ENCODE measurements at regions not wholly inside any gene's neighbourhood (a gene's known extent, or its start where the extent isn't known, plus 50 kb on each side); places are given as distances from the start of the nearest gene placed in this dataset.

- DNase-seq (ENCODE audit: low spot score) = no peak
Measured at GRCh38 chr14:61226015-61226654, 55.0 kb downstream of the TMEM30B start.

- no peak for DNase-seq (ENCODE audit: low spot score)
Measured at GRCh38 chr14:61225344-61225743, 55.8 kb downstream of the TMEM30B start.

- DNase-seq (ENCODE audit: low spot score) = no peak
Measured at GRCh38 chr14:61223552-61223951, 57.6 kb downstream of the TMEM30B start.

GRCh38 chr14:61222388-61222787 lies 58.8 kb downstream of the TMEM30B start:
- DNase-seq (ENCODE audit: low spot score) = no peak

GRCh38 chr14:61221906-61222305 lies 59.2 kb downstream of the TMEM30B start:
- no peak for DNase-seq (ENCODE audit: low spot score)

DNA sequence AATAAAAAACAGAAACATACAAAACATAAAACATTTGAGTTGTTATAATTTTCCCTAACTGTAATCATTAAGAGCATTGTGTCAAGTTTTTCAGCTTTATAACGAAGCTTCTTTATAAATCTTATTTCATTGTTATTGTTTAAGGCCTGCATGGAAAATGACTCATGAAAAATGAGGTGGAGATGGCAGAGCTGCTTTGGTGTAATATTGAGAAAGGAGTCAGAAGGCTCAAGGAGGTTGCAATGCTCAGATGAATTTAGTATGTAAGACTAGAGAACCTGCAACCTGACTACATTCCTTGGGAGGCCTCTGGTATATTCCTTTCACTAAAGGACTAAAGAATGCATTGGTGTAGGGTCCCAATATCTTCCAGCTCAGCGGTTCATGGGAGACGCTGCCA lies 61.5 kb downstream of the TMEM30B start:
- DNase-seq (ENCODE audit: low spot score) = no peak

DNA sequence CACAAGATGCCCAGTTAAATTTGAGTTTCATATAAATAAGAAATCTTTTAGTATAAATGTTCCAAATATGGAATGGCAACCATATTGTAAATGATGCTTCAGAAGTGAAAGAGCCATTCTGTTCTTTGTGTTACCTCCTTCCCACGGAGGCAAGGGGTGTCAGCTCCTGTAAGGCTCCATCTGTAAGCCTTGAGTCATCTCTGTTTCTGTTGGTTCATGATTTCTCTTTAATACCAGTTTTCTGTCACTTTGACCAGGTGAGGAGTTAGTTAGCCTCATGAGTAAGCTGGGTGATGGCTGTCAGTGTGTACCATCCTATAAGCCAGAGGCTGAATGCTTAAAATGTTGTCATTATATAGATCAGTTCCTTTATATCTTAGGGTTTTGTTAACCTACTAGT lies 61.9 kb downstream of the TMEM30B start:
- DNase-seq (ENCODE audit: low spot score) = no peak

GRCh38 chr14:61218767-61219166 lies 62.4 kb downstream of the TMEM30B start:
- no peak for DNase-seq (ENCODE audit: low spot score)

GRCh38 chr14:61218157-61218556 lies 63.0 kb downstream of the TMEM30B start:
- no peak for DNase-seq (ENCODE audit: low spot score)

GRCh38 chr14:61217516-61217915 lies 63.6 kb downstream of the TMEM30B start:
- DNase-seq (ENCODE audit: low spot score) = no peak

DNA sequence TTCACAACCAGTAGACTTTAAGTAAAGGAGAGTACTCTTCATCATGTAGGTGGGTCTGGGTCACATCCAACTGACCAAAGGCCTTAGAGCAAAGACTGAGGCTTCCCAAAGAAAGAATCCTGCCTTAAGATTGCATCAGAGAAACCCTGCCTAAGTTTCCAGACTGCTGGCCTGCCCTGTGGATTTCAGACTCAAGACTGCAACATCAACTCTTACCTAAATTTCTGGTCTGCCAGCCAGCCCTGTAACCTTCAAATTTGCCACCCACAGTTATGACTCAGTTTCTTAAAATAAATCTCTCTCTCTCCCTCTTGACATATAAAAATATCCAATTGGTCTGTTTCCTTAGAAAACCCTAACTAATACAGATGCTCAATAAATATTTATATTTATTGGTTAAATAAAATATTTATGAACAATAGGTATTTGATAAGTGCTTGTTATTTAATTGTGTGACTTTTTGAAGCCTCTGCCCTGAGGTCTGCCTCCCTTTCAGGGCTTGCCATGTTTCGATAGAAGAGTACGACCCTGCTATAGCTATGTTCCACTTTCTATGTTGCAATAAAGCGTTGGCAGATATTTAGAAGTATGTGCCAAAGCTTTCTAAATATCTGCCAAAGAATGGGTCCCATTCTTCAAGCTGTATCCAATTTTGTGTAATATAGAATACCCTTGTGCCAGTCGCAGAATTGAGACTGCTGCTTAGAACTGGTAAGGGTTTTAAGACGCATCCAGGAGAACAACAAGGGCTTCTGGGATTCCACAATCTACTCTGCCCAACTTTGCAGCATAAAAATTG lies 65.7 kb downstream of the TMEM30B start:
- no peak for DNase-seq (ENCODE audit: low spot score)

DNA sequence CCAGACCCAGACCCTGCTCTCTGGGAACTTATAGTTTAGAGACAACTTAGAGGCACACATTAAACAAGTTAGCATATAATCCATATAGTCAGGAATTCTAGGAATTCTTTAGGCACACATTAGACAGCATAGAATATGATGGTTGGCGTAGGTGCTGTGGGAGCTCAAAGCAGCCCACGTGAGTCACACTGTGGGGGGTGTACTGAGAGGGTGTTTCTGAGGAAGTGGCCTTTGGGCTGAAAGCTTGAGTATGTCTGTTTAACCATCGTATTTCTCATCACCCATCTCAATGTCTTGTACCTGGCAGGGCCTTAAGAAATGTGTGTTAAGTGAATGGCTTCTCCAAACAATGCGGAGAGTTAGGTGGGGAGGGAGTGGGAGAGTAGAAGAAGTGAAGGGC lies 67.2 kb downstream of the TMEM30B start:
- DNase-seq (ENCODE audit: low spot score) = no peak

DNA sequence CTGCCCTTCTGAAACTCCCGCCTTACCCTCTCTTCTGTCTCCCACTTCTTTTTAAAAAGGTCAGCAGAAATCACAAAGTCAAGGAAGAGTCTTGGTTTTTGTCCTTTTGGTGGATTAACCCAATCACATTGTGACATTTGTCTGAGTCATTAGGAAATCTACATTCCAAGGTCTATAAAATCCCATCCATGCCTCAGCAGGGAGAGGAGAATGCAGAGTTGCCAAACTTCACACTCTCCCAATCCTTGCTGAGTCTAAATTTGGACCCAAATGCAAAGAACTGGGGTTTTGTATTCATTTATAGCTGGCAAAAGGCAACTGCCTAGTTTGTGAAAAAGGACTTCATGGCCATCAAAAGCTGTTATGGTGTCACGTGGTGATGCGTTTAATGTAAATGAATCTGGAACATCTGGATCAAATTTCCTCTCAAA lies 67.9 kb downstream of the TMEM30B start:
- peak; percentile 19 for DNase-seq (ENCODE audit: low spot score)

DNA sequence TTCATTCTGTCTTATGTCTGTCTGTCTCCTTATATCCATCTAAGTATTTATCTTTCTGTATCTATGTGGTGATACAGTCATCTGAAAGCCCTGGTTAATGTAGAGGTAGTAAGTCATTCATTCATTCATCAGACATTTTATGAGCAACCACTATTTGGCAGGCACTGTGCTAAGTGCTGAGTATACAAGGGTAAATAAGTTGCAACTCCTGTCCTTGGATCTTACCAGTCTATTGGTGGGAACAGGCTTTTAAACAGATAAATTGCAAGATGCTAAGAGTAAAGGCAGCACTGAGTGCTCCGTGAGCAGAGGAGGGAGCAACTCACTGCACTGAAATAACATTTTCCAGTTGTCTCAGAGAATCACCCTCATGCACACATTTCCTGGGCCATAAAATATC lies 68.6 kb downstream of the TMEM30B start:
- no peak for DNase-seq (ENCODE audit: low spot score)

GRCh38 chr14:61211476-61212255 lies 69.5 kb downstream of the TMEM30B start:
- DNase-seq (ENCODE audit: low spot score) = no peak

DNA sequence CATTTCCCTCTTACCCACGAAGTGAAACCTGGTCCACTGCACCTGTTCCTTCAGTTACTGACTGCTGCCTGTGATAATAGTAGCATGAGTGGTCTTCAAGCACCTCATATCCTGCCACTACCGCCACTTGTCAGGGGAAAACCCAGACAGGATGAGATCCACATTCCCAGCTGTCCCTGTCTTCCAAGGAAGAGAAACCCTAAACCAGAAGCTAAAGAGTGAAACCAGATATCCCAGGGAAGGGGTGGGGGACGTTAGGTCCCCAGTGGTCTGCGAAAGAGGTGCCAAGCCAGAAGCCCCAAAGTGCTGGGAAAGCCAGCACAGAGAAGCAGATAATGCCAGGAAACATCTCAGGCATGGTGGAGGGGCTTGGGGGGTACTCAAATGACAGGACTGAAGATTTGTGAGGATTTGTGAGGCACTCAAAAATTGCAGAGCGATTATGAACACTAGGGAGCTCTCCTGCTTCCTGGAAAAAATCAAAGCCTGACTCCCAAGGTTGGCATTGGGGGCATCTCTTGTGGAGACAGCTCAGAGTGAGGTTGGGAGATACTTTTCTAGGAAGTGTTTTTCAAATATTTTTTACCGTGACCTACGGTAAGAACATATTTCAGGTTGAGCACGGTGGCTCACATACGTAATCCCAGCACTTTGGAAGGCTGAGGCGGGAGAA lies 77.9 kb downstream of the TMEM30B start:
- DNase-seq (ENCODE audit: low spot score) = no peak

DNA sequence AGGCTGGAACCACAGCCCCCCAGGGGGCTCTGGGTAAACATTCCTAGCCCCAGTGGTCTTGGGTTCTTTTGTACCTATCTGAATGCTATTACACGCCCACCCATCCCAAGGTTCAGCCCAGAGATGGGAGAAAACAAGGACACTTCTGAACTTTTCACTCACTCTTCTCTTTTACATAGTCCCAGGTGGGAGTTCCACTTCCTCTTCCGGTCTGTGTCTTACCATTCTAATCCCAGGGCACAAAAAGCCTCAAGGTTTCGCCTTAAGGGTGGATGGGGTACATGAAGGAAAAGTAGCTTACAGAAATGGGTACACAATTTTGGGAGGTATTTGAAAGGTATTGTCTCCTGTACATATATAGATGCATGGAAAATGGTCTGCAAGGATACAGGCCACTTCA lies 79.0 kb downstream of the TMEM30B start:
- DNase-seq (ENCODE audit: low spot score) = no peak

- DNase-seq (ENCODE audit: low spot score) = no peak
Measured at GRCh38 chr14:61201171-61201570, 80.0 kb downstream of the TMEM30B start.

DNA sequence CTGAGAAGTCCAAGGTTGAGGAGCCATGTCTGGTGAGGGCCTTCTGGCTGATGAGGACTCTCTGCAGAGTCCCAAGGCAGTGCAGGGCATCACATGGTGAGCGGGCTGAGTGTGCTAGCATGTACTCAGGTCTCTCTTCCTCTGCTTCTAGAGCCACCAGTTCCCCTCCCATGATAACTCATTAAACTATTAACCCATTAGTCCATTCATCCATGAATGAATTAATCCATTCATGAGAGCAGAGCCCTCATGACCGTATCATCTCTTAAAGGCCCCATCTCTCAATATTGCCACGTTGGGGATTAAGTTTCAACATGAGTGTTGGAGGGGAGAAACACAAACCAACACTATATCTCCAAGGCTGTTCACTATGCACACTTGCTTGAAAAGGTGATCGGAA lies 83.7 kb downstream of the TMEM30B start:
- no peak for DNase-seq (ENCODE audit: low spot score)

- DNase-seq (ENCODE audit: low spot score) = peak; percentile 29
Measured at GRCh38 chr14:61196792-61197191, 84.3 kb downstream of the TMEM30B start.

- DNase-seq (ENCODE audit: low spot score) = no peak
Measured at GRCh38 chr14:61196034-61196433, 85.1 kb downstream of the TMEM30B start.

DNA sequence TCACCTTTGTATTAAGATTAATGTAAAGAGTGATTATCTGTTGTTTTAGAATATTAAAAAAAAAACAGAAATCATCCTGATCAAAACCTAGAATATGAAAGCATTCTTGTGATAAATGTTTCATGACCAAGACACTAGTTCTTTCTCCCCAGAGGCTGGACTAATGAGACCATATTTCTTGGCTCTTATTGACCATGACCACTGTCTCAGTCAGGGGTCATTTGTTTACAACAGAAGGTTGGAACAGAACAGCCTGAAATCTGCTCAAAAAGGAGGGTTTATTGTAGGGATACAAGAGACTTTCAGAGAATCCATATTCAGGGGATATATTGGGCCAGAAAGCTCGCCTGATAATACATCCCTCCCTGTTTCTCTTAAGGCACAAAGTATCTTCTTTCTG lies 87.7 kb downstream of the TMEM30B start:
- DNase-seq (ENCODE audit: low spot score) = no peak
